C4-2B (cell line): ENCODE measurements at regions not wholly inside any gene's neighbourhood (a gene's known extent, or its start where the extent isn't known, plus 50 kb on each side); places are given as distances from the start of the nearest gene placed in this dataset.

Experiments
- ZFX ChIP-seq: fragments of 450-650 bp; IDR thresholded peaks from 2 replicates; pipeline ENCODE4 v1.6.1; 2017
- TF ChIP-seq, protein P1 (sequence below): fragments of 450-650 bp; conservative IDR thresholded peaks from 2 replicates; pipeline ENCODE4 v1.5.1; 2017; ENCODE audit warnings: mild to moderate bottlenecking

DNA sequence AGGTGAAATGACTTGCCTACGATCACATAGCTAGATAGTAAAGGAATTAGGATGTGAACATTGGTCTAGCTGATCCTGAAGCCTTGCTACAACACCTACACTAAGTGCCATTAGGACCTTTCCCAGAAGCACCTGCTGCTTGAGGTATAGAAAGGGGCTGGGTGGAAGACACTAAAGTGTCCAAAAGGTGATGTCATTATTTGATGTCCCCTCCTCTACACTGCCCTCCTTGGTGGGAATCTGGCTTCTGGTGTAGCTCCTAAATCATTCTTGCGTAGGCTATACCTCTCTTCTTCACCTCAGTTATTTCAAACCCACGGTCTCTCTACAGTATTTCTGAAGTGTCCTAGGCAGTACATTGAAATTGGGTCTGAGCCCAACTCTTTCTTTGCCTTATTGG lies 132.5 kb upstream of the FGGY start:
- TF ChIP-seq, protein P1, sequence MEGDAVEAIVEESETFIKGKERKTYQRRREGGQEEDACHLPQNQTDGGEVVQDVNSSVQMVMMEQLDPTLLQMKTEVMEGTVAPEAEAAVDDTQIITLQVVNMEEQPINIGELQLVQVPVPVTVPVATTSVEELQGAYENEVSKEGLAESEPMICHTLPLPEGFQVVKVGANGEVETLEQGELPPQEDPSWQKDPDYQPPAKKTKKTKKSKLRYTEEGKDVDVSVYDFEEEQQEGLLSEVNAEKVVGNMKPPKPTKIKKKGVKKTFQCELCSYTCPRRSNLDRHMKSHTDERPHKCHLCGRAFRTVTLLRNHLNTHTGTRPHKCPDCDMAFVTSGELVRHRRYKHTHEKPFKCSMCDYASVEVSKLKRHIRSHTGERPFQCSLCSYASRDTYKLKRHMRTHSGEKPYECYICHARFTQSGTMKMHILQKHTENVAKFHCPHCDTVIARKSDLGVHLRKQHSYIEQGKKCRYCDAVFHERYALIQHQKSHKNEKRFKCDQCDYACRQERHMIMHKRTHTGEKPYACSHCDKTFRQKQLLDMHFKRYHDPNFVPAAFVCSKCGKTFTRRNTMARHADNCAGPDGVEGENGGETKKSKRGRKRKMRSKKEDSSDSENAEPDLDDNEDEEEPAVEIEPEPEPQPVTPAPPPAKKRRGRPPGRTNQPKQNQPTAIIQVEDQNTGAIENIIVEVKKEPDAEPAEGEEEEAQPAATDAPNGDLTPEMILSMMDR, result no peak
- no peak for TF ChIP-seq ZFX
